IMR-90 (cell line): ENCODE measurements at regions not wholly inside any gene's neighbourhood (a gene's known extent, or its start where the extent isn't known, plus 50 kb on each side); places are given as distances from the start of the nearest gene placed in this dataset.

ENCODE experiments used
- ATAC-seq: fragments of 200-7000 bp; cut with Tn5 transposase; 2 replicates; pipeline ENCODE4 v1.9.1; 2020; ENCODE audit warnings: low read depth, mild to moderate bottlenecking, moderate library complexity
- BruUV-seq: library from RNA; stranded (reverse); fragments of 400-500 nt; replicated peaks from 2 replicates; lab custom pipeline; 2021; lab: Mats Ljungman, UMichigan
- CTCF ChIA-PET: fragments of 300-600 bp; formaldehyde crosslinking; extraction: SDS; loops from one replicate; lab custom pipeline; 2021; ENCODE audit warnings: antibody characterized with exemption; lab: Yijun Ruan, JAX
- POLR2A ChIA-PET: fragments of 300-600 bp; sonication (Branson Sonifier 250); formaldehyde crosslinking; loops from one replicate; lab custom pipeline; 2022; ENCODE audit warnings: antibody characterized with exemption; ENCODE audit not compliant: unreplicated experiment; lab: Charles Lee
- DNase-seq: peaks from one replicate; pipeline ENCODE4 v3.0.0; 2013
- H2AFZ ChIP-seq: replicated peaks from 2 replicates; pipeline ENCODE3; 2013; ENCODE audit warnings: low read length, mild to moderate bottlenecking; ENCODE audit not compliant: poor library complexity
- H2AK5ac ChIP-seq: 2 replicates; pipeline ENCODE4 v1.6.1; 2013; ENCODE audit warnings: low read depth, low read length, inconsistent platforms
- H2AK9ac ChIP-seq: replicated peaks from 2 replicates; pipeline ENCODE3; 2013; ENCODE audit warnings: mild to moderate bottlenecking, low read depth, low read length, moderate library complexity; ENCODE audit not compliant: poor library complexity
- H2BK120ac ChIP-seq: 2 replicates; pipeline ENCODE4 v1.6.1; 2013; ENCODE audit warnings: low read depth, low read length, inconsistent platforms
- H2BK15ac ChIP-seq: 3 replicates; pipeline ENCODE4 v1.6.1; 2013; ENCODE audit warnings: low read depth, low read length, inconsistent platforms
- H2BK20ac ChIP-seq: 2 replicates; pipeline ENCODE4 v1.6.1; 2013; ENCODE audit warnings: low read depth, mild to moderate bottlenecking, inconsistent platforms, low read length, moderate library complexity
- H2BK5ac ChIP-seq: 2 replicates; pipeline ENCODE4 v1.6.1; 2013; ENCODE audit warnings: mild to moderate bottlenecking, low read depth, low read length, inconsistent platforms; ENCODE audit not compliant: poor library complexity, severe bottlenecking
- H3K14ac ChIP-seq: replicated peaks from 2 replicates; pipeline ENCODE4 v1.6.1; 2013; ENCODE audit warnings: low read depth, low read length, inconsistent platforms
- H3K18ac ChIP-seq: 2 replicates; pipeline ENCODE4 v1.6.1; 2013; ENCODE audit warnings: low read depth, low read length, control low read depth
- H3K23ac ChIP-seq: 2 replicates; pipeline ENCODE4 v1.6.1; 2013; ENCODE audit warnings: low read depth, low read length, inconsistent platforms
- H3K27ac ChIP-seq: 2 replicates; pipeline ENCODE4 v1.5.1; 2013; ENCODE audit warnings: mild to moderate bottlenecking, control low read depth, low read length; ENCODE audit not compliant: insufficient read depth
- H3K27me3 ChIP-seq: 2 replicates; pipeline ENCODE4 v1.6.1; 2013; ENCODE audit warnings: low read length; ENCODE audit not compliant: control insufficient read depth, insufficient read depth
- H3K36me3 ChIP-seq: 2 replicates; pipeline ENCODE4 v1.6.1; 2013; ENCODE audit warnings: low read length, mixed read lengths; ENCODE audit not compliant: control insufficient read depth, insufficient read depth
- H3K4ac ChIP-seq: 2 replicates; pipeline ENCODE4 v1.6.1; 2013; ENCODE audit warnings: low read depth, low read length, inconsistent platforms
- H3K4me1 ChIP-seq: 2 replicates; pipeline ENCODE4 v1.6.1; 2013; ENCODE audit warnings: low read length, mixed read lengths; ENCODE audit not compliant: control insufficient read depth, insufficient read depth
- H3K4me2 ChIP-seq: 2 replicates; pipeline ENCODE4 v1.6.1; 2013; ENCODE audit warnings: low read depth, mild to moderate bottlenecking, control low read depth, low read length, moderate library complexity
- H3K4me3 ChIP-seq: 2 replicates; pipeline ENCODE4 v1.5.1; 2013; ENCODE audit warnings: low read depth, mild to moderate bottlenecking, control low read depth, low read length, moderate library complexity; ENCODE audit not compliant: insufficient read depth
- H3K56ac ChIP-seq: 2 replicates; pipeline ENCODE4 v1.6.1; 2013; ENCODE audit warnings: low read length, inconsistent platforms; ENCODE audit not compliant: insufficient read depth; ENCODE audit errors: extremely low read depth
- H3K79me1 ChIP-seq, 2 experiments: 2 replicates each; pipeline ENCODE4 v1.6.1; 2013; ENCODE audit warnings: low read length in 2 of 2, inconsistent platforms in 1 of 2, low read depth in 1 of 2
- H3K9ac ChIP-seq: 2 replicates; pipeline ENCODE4 v1.6.1; 2013; ENCODE audit warnings: low read depth, low read length, control low read depth
- H3K9me1 ChIP-seq: 2 replicates; pipeline ENCODE4 v1.6.1; 2013; ENCODE audit warnings: low read length, inconsistent platforms; ENCODE audit not compliant: insufficient read depth
- H3K9me3 ChIP-seq: 2 replicates; pipeline ENCODE4 v1.6.1; 2013; ENCODE audit warnings: low read length; ENCODE audit not compliant: control insufficient read depth, insufficient read depth
- H4K20me1 ChIP-seq: 2 replicates; pipeline ENCODE4 v1.6.1; 2013; ENCODE audit warnings: low read length, inconsistent platforms; ENCODE audit not compliant: insufficient read depth
- H4K5ac ChIP-seq: 2 replicates; pipeline ENCODE4 v1.6.1; 2013; ENCODE audit warnings: mild to moderate bottlenecking, low read depth, low read length, control low read depth
- H4K8ac ChIP-seq, 2 experiments: 2 replicates each; pipeline ENCODE4 v1.6.1; 2013; ENCODE audit warnings: low read depth in 2 of 2, low read length in 2 of 2, control low read depth in 1 of 2, inconsistent platforms in 1 of 2
- H4K91ac ChIP-seq: 2 replicates; pipeline ENCODE4 v1.6.1; 2013; ENCODE audit warnings: low read depth, low read length, inconsistent platforms; ENCODE audit not compliant: insufficient read depth
- CEBPB ChIP-seq: IDR thresholded peaks from 2 replicates; pipeline ENCODE4 v1.6.1; 2012; ENCODE audit warnings: low read depth, low read length, improper control_type of control experiment
- FOS ChIP-seq: fragments of 150-350 bp; IDR thresholded peaks from 2 replicates; pipeline ENCODE4 v1.6.1; 2016; ENCODE audit warnings: low read depth, low read length
- MAFK ChIP-seq: IDR thresholded peaks from 2 replicates; pipeline ENCODE4 v1.6.1; 2012; ENCODE audit warnings: low read depth, low read length, improper control_type of control experiment
- MAZ ChIP-seq: IDR thresholded peaks from 2 replicates; pipeline ENCODE4 v1.6.1; 2012; ENCODE audit warnings: low read depth, mild to moderate bottlenecking, low read length, improper control_type of control experiment, moderate library complexity, borderline replicate concordance
- MXI1 ChIP-seq: IDR thresholded peaks from 2 replicates; pipeline ENCODE4 v1.6.1; 2012; ENCODE audit warnings: low read depth, mild to moderate bottlenecking, low read length, moderate library complexity, borderline replicate concordance
- SMC3 ChIP-seq: fragments of 150-350 bp; IDR thresholded peaks from 2 replicates; pipeline ENCODE4 v1.6.1; 2016; ENCODE audit warnings: low read depth, mild to moderate bottlenecking, antibody characterized with exemption, low read length, moderate library complexity
- USF2 ChIP-seq: fragments of 150-350 bp; IDR thresholded peaks from 2 replicates; pipeline ENCODE4 v1.6.1; 2017; ENCODE audit warnings: mild to moderate bottlenecking, antibody characterized with exemption, low read length, low read depth
- WGBS, 2 experiments: methylation state at CpG; one replicate each; pipeline versions ENCODE4 v1.1.5 to v1.1.7; 2013; ENCODE audit warnings: missing lambda C conversion rate in 2 of 2; ENCODE audit not compliant: insufficient read length in 1 of 2; ENCODE audit errors: extremely low coverage in 2 of 2; 5-methylcytosine and 5-hydroxymethylcytosine counted together
- dilution Hi-C: fragments of 300-500 bp; cut with HindIII; formaldehyde crosslinking; loops from one replicate; pipeline ENCODE4 v1.14.3; 2018; ENCODE audit warnings: low sequenced_read_pairs; ENCODE audit not compliant: unreplicated experiment
- in situ Hi-C: fragments of 300-500 bp; cut with MboI; formaldehyde crosslinking; loops from 3 replicates; pipeline ENCODE4 v1.14.3; 2019; ENCODE audit warnings: low sequenced_read_pairs, inconsistent platforms, mixed read lengths
- intact Hi-C: fragments of 100-400 bp; cut with micrococcal nuclease; formaldehyde crosslinking; loops from 2 replicates; pipeline ENCODE4 v1.10.0; 2022

GRCh38 chr2:17387591-17387990, 130.6 kb downstream of the RAD51AP2 start:
- H3K18ac ChIP-seq = no peak overlapping the region
- no peak overlapping the region for H4K5ac ChIP-seq
- no peak overlapping the region for H2BK20ac ChIP-seq
- no peaks in the 10 kb centered on the region for H3K9me1 ChIP-seq
- ChIA-PET POLR2A (no interaction called here), CTCF (no interaction called here)
- DNase-seq = no peak
- no peaks in the 10 kb centered on the region for H3K9me3 ChIP-seq
- in situ Hi-C loops = no loop called here
- no peak overlapping the region for H3K4me3 ChIP-seq
- H2BK120ac ChIP-seq = no peak overlapping the region
- no peak overlapping the region for H2AK5ac ChIP-seq
- no peak for TF ChIP-seq MAFK
- no peak for TF ChIP-seq CEBPB
- no peak for TF ChIP-seq MAZ
- TF ChIP-seq SMC3 = no peak
- no peak for TF ChIP-seq FOS
- no peak for TF ChIP-seq USF2
- TF ChIP-seq MXI1 = no peak
- no peak overlapping the region for H4K8ac ChIP-seq
- ATAC-seq = no peak
- H3K14ac ChIP-seq = no peak overlapping the region
- dilution Hi-C loops = no loop called here
- no peak overlapping the region for H2AK9ac ChIP-seq
- no peak overlapping the region for H2BK15ac ChIP-seq
- no TSS peak for BruUV-seq
- H3K27me3 ChIP-seq = no peaks in the 10 kb centered on the region
- H2AFZ ChIP-seq = no peak overlapping the region
- WGBS, 2 experiments = no CpG with 5 or more reads among the region's 2 CpGs
- no peak overlapping the region for H3K56ac ChIP-seq
- no peak overlapping the region for H2BK5ac ChIP-seq
- H3K9ac ChIP-seq = no peak overlapping the region
- H3K4ac ChIP-seq = no peak overlapping the region
- H3K27ac ChIP-seq = no peak overlapping the region
- no peaks in the 10 kb centered on the region for H3K36me3 ChIP-seq
- no peaks in the 10 kb centered on the region for H3K79me1 ChIP-seq
- no peaks in the 10 kb centered on the region for H4K20me1 ChIP-seq
- H3K4me2 ChIP-seq = no peak overlapping the region
- no peaks in the 10 kb centered on the region for H3K4me1 ChIP-seq
- H4K91ac ChIP-seq = no peak overlapping the region
- intact Hi-C loops = no loop called here
- H3K23ac ChIP-seq = no peak overlapping the region
